Natural killer cell (primary cell): ENCODE measurements at regions not wholly inside any gene's neighbourhood (a gene's known extent, or its start where the extent isn't known, plus 50 kb on each side); places are given as distances from the start of the nearest gene placed in this dataset.

Source experiments
- ATAC-seq, 3 donors: fragments of 150-1000 bp in 2 of 3; fragments of 200-7000 bp in 1 of 3; cut with Tn5 transposase; 1 replicate in 1 of 3; 2 replicates in 2 of 3; pipeline ENCODE4 v1.10.0; 2021; ENCODE audit warnings: mild to moderate bottlenecking in 2 of 3, moderate library complexity in 2 of 3
- DNase-seq, 2 donors: peaks; one replicate each; pipeline versions ENCODE4 v3.0.0 to v3.0.0-alpha.2; 2013 to 2021; ENCODE audit warnings: mixed read lengths in 1 of 2
- H3K27ac ChIP-seq: one replicate; pipeline ENCODE4 v1.5.1; 2013; ENCODE audit warnings: mild to moderate bottlenecking, low read length
- H3K27me3 ChIP-seq: one replicate; pipeline ENCODE4 v1.6.1; 2013; ENCODE audit warnings: low read length; ENCODE audit not compliant: control insufficient read depth, insufficient read depth
- H3K36me3 ChIP-seq: one replicate; pipeline ENCODE4 v1.6.1; 2013; ENCODE audit warnings: low read length; ENCODE audit not compliant: control insufficient read depth, insufficient read depth
- H3K4me1 ChIP-seq: one replicate; pipeline ENCODE4 v1.6.1; 2013; ENCODE audit warnings: low read length; ENCODE audit not compliant: control insufficient read depth, insufficient read depth
- H3K4me3 ChIP-seq: one replicate; pipeline ENCODE4 v1.5.1; 2013; ENCODE audit warnings: low read length
- H3K9me3 ChIP-seq: one replicate; pipeline ENCODE4 v1.6.1; 2013; ENCODE audit warnings: low read length; ENCODE audit not compliant: control insufficient read depth, insufficient read depth
- H3K27ac Mint-ChIP-seq, 2 donors: one replicate each; pipeline ENCODE4 v1.8.0; 2022; ENCODE audit warnings: mild to moderate bottlenecking in 2 of 2, mixed read lengths in 2 of 2, moderate library complexity in 1 of 2
- H3K27me3 Mint-ChIP-seq, 2 donors: one replicate each; pipeline ENCODE4 v1.8.0; 2022; ENCODE audit warnings: low read depth in 2 of 2, mixed read lengths in 2 of 2
- H3K36me3 Mint-ChIP-seq: one replicate; pipeline ENCODE4 v1.8.0; 2022; ENCODE audit warnings: mixed read lengths
- H3K4me1 Mint-ChIP-seq, 2 donors: one replicate each; pipeline ENCODE4 v1.8.0; 2022; ENCODE audit warnings: mixed read lengths in 2 of 2
- H3K4me3 Mint-ChIP-seq: one replicate; pipeline ENCODE4 v1.8.0; 2022; ENCODE audit warnings: mild to moderate bottlenecking, moderate library complexity, mixed read lengths
- H3K9me3 Mint-ChIP-seq, 2 donors: one replicate each; pipeline ENCODE4 v1.8.0; 2022; ENCODE audit warnings: mixed read lengths in 2 of 2
- WGBS: methylation state at CpG from one replicate; pipeline ENCODE4 v1.1.7; 2013; ENCODE audit warnings: missing lambda C conversion rate; ENCODE audit not compliant: insufficient coverage; 5-methylcytosine and 5-hydroxymethylcytosine counted together
- intact Hi-C: fragments of 100-400 bp; cut with micrococcal nuclease; formaldehyde crosslinking; loops from one replicate; pipeline ENCODE4 v1.14.2; 2022
- TF ChIP-seq, protein P1 (sequence below): fragments of 200-600 bp; IDR thresholded peaks from one replicate; pipeline ENCODE4 v1.8.0; 2022; ENCODE audit warnings: antibody characterized with exemption

GRCh38 chr18:28287146-28287545, 110.2 kb upstream of the CDH2 start:
- TF ChIP-seq, protein P1, sequence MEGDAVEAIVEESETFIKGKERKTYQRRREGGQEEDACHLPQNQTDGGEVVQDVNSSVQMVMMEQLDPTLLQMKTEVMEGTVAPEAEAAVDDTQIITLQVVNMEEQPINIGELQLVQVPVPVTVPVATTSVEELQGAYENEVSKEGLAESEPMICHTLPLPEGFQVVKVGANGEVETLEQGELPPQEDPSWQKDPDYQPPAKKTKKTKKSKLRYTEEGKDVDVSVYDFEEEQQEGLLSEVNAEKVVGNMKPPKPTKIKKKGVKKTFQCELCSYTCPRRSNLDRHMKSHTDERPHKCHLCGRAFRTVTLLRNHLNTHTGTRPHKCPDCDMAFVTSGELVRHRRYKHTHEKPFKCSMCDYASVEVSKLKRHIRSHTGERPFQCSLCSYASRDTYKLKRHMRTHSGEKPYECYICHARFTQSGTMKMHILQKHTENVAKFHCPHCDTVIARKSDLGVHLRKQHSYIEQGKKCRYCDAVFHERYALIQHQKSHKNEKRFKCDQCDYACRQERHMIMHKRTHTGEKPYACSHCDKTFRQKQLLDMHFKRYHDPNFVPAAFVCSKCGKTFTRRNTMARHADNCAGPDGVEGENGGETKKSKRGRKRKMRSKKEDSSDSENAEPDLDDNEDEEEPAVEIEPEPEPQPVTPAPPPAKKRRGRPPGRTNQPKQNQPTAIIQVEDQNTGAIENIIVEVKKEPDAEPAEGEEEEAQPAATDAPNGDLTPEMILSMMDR: no peak
- Mint-ChIP-seq H3K27me3 (no peaks in the 10 kb centered on the region), H3K9me3 (peaks cover 2 to 10% of the 10 kb centered on the region in 2 donors), H3K36me3 (no peaks in the 10 kb centered on the region), H3K4me1 (no peaks in the 10 kb centered on the region), H3K4me3 (no peak overlapping the region), H3K27ac (no peak overlapping the region)
- ATAC-seq (no peak), DNase-seq (no peak)
- no peaks in the 10 kb centered on the region for H3K4me1 ChIP-seq
- H3K36me3 ChIP-seq: no peaks in the 10 kb centered on the region
- no peak overlapping the region for H3K4me3 ChIP-seq
- no peak overlapping the region for H3K27ac ChIP-seq
- no peaks in the 10 kb centered on the region for H3K27me3 ChIP-seq
- intact Hi-C loops: no loop called here
- H3K9me3 ChIP-seq: no peaks in the 10 kb centered on the region

DNA sequence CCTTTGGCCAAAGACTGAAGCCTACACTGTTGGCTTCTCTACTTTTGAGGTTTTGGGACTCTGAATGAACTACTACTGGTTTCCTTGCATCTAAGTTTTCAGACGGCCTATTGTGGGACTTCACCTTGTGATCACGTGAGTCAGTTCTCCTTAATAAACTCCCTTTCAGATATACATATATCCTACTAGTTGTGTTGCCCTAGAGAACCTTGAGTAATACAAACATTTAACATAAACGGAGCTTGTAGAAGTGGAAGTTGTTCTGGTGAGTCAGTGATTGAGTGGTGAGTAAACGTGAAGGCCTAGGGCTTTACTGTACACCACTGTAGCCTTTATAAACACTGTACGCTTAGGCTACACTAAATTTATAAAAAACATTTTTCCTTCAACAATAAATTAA, 107.2 kb upstream of the CDH2 start:
- Histone ChIP-seq H3K4me3 (no peak overlapping the region), H3K4me1 (no peaks in the 10 kb centered on the region), H3K9me3 (no peaks in the 10 kb centered on the region), H3K27me3 (no peaks in the 10 kb centered on the region), H3K36me3 (no peaks in the 10 kb centered on the region), H3K27ac (no peak overlapping the region)
- ATAC-seq (no peak), DNase-seq (no peak)
- peaks cover 3 to 5% of the 10 kb centered on the region in 2 donors for H3K9me3 Mint-ChIP-seq
- intact Hi-C loops: no loop called here
- no peaks in the 10 kb centered on the region for H3K36me3 Mint-ChIP-seq
- WGBS: 44% methylated on average over 2 of the region's 5 CpGs
- TF ChIP-seq, protein P1: no peak
- H3K27ac Mint-ChIP-seq: no peak overlapping the region
- no peaks in the 10 kb centered on the region for H3K4me1 Mint-ChIP-seq
- H3K27me3 Mint-ChIP-seq: no peaks in the 10 kb centered on the region
- no peak overlapping the region for H3K4me3 Mint-ChIP-seq

GRCh38 chr18:28281400-28281799, 104.5 kb upstream of the CDH2 start:
- Histone ChIP-seq H3K27ac (no peak overlapping the region), H3K27me3 (no peaks in the 10 kb centered on the region), H3K9me3 (no peaks in the 10 kb centered on the region), H3K4me3 (no peak overlapping the region), H3K36me3 (no peaks in the 10 kb centered on the region), H3K4me1 (no peaks in the 10 kb centered on the region)
- ATAC-seq (no peak), DNase-seq (no peak)
- intact Hi-C loops: no loop called here
- H3K4me3 Mint-ChIP-seq: no peak overlapping the region
- no peaks in the 10 kb centered on the region for H3K27me3 Mint-ChIP-seq
- TF ChIP-seq, protein P1: no peak
- no peaks in the 10 kb centered on the region for H3K4me1 Mint-ChIP-seq
- WGBS: 90% methylated on average over 2 of the region's 2 CpGs
- H3K27ac Mint-ChIP-seq: no peak overlapping the region
- no peaks in the 10 kb centered on the region for H3K36me3 Mint-ChIP-seq
- peaks cover 6 to 7% of the 10 kb centered on the region in 2 donors for H3K9me3 Mint-ChIP-seq

DNA sequence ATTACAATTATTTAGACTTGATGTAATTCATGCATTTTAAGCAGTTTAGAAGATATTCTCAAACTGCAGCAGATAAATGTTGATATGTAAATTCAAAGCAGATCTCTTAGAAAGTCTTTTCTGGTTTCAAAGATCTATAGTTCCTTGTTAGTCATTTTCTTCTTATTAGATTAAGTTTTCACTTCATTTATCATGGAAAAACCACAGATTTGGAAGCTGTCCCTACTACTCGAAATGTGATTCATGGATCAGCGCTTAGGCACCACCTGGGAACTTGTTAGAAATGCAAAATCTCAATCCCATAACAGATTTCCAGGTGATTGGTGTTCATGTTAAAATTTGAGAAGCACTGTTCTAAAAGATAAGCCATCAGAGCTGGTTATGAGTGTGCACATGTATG, 92.8 kb upstream of the CDH2 start:
- no peaks in the 10 kb centered on the region for H3K27me3 ChIP-seq
- no peaks in the 10 kb centered on the region for H3K9me3 ChIP-seq
- TF ChIP-seq, protein P1: no peak
- Mint-ChIP-seq H3K4me3 (no peak overlapping the region), H3K27me3 (no peaks in the 10 kb centered on the region), H3K27ac (no peak overlapping the region), H3K36me3 (no peaks in the 10 kb centered on the region), H3K4me1 (no peaks in the 10 kb centered on the region), H3K9me3 (peaks cover 4 to 5% of the 10 kb centered on the region in 2 donors)
- ATAC-seq (no peak), DNase-seq (no peak)
- no peaks in the 10 kb centered on the region for H3K36me3 ChIP-seq
- no peak overlapping the region for H3K4me3 ChIP-seq
- intact Hi-C loops: no loop called here
- WGBS: 67% methylated on average over 2 of the region's 2 CpGs
- no peak overlapping the region for H3K27ac ChIP-seq
- H3K4me1 ChIP-seq: no peaks in the 10 kb centered on the region
